CD4-positive, alpha-beta T cell (primary cell): ENCODE measurements at regions not wholly inside any gene's neighbourhood (a gene's known extent, or its start where the extent isn't known, plus 50 kb on each side); places are given as distances from the start of the nearest gene placed in this dataset.

ENCODE experiments used
- ATAC-seq: fragments of 200-7000 bp; cut with Tn5 transposase; one replicate; pipeline ENCODE4 v1.10.0; 2022; ENCODE audit warnings: mild to moderate bottlenecking; ENCODE audit not compliant: poor library complexity
- CTCF ChIA-PET: fragments of 350-600 bp; sonication (Branson Sonifier 250); formaldehyde crosslinking; loops from one replicate; lab custom pipeline; 2021; ENCODE audit warnings: antibody characterized with exemption, inconsistent platforms; lab: Charles Lee
- POLR2A ChIA-PET: fragments of 350-600 bp; sonication (Branson Sonifier 250); formaldehyde crosslinking; loops from one replicate; lab custom pipeline; 2021; ENCODE audit warnings: antibody characterized with exemption, inconsistent platforms; lab: Charles Lee
- DNase-seq, 14 experiments: peaks; one replicate each; pipeline ENCODE4 v3.0.0-alpha.2; 2013 to 2020; ENCODE audit warnings: mixed read lengths in 2 of 14
- H3K27ac ChIP-seq, 2 donors: one replicate each; pipeline versions ENCODE4 v1.5.1 to v1.7.0; 2013; ENCODE audit warnings: low read length in 2 of 2, low read depth in 1 of 2, mild to moderate bottlenecking in 1 of 2
- H3K27me3 ChIP-seq, 2 experiments: 1 replicate in 1 of 2; 2 replicates in 1 of 2; pipeline versions ENCODE4 v1.6.1 to v1.7.0; 2013; ENCODE audit warnings: low read length in 2 of 2, control low read depth in 1 of 2, mild to moderate bottlenecking in 1 of 2, moderate library complexity in 1 of 2; ENCODE audit not compliant: insufficient read depth in 2 of 2, control insufficient read depth in 1 of 2
- H3K36me3 ChIP-seq: one replicate; pipeline ENCODE4 v1.6.1; 2013; ENCODE audit warnings: low read length, control low read depth; ENCODE audit not compliant: insufficient read depth
- H3K4me1 ChIP-seq: one replicate; pipeline ENCODE4 v1.6.1; 2013; ENCODE audit warnings: low read length, control low read depth; ENCODE audit not compliant: insufficient read depth
- H3K4me3 ChIP-seq: one replicate; pipeline ENCODE4 v1.5.1; 2013; ENCODE audit warnings: mild to moderate bottlenecking, low read length, moderate library complexity
- H3K9me3 ChIP-seq, 2 experiments: 1 replicate in 1 of 2; 2 replicates in 1 of 2; pipeline versions ENCODE4 v1.6.1 to v1.7.0; 2013; ENCODE audit warnings: low read length in 2 of 2, mild to moderate bottlenecking in 2 of 2, control low read depth in 1 of 2, moderate library complexity in 1 of 2; ENCODE audit not compliant: control insufficient read depth in 1 of 2, insufficient read depth in 1 of 2
- H3K27ac Mint-ChIP-seq: one replicate; pipeline ENCODE4 v1.8.0; 2020; ENCODE audit warnings: mixed read lengths
- H3K27me3 Mint-ChIP-seq: one replicate; pipeline ENCODE4 v1.8.0; 2021; ENCODE audit warnings: mixed read lengths
- H3K36me3 Mint-ChIP-seq: one replicate; pipeline ENCODE4 v1.8.0; 2021; ENCODE audit warnings: low read depth, mixed read lengths
- H3K4me1 Mint-ChIP-seq: one replicate; pipeline ENCODE4 v1.8.0; 2021; ENCODE audit warnings: low read depth, mixed read lengths
- H3K4me3 Mint-ChIP-seq: one replicate; pipeline ENCODE4 v1.8.0; 2020; ENCODE audit warnings: mild to moderate bottlenecking, mixed read lengths
- H3K9me3 Mint-ChIP-seq: one replicate; pipeline ENCODE4 v1.8.0; 2020; ENCODE audit warnings: mixed read lengths
- intact Hi-C, 2 experiments: fragments of 100-400 bp; cut with DNase I in 1 of 2; cut with micrococcal nuclease in 1 of 2; formaldehyde crosslinking; loops; one replicate each; pipeline versions ENCODE4 v1.15.1 to v1.9.0; 2023 to 2025; cut with DNase I, micrococcal nuclease
- TF ChIP-seq, protein P1 (sequence below): fragments of 200-600 bp; IDR thresholded peaks from one replicate; pipeline ENCODE4 v1.8.0; 2022; ENCODE audit warnings: antibody characterized with exemption, mild to moderate bottlenecking

DNA sequence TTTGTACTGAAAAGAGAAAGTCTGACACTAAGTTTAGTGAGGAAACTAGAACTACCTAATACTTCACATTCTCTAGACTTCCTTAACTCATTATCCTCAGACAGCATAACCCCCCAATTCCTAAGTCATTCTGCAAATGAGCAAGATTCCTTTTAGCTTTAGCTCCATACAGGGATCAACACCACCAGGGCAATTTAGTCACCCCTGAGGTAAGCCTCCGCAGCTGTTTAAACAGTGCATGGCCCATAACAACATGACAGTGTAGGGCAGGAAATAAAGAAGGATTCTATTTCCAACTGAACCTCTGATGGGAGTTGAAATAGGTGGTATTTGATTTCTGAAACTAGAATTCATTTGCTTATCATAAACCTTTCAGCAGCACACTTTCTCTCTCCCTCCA, 112.8 kb upstream of the DKK2 start:
- H3K9me3 Mint-ChIP-seq = no peaks in the 10 kb centered on the region
- Histone ChIP-seq H3K4me3 (no peak overlapping the region), H3K9me3 (no peaks in the 10 kb centered on the region), H3K4me1 (no peaks in the 10 kb centered on the region), H3K27ac (no peak overlapping the region), H3K27me3 (no peaks in the 10 kb centered on the region), H3K36me3 (no peaks in the 10 kb centered on the region)
- POLR2A ChIA-PET = no interaction called here
- TF ChIP-seq, protein P1, sequence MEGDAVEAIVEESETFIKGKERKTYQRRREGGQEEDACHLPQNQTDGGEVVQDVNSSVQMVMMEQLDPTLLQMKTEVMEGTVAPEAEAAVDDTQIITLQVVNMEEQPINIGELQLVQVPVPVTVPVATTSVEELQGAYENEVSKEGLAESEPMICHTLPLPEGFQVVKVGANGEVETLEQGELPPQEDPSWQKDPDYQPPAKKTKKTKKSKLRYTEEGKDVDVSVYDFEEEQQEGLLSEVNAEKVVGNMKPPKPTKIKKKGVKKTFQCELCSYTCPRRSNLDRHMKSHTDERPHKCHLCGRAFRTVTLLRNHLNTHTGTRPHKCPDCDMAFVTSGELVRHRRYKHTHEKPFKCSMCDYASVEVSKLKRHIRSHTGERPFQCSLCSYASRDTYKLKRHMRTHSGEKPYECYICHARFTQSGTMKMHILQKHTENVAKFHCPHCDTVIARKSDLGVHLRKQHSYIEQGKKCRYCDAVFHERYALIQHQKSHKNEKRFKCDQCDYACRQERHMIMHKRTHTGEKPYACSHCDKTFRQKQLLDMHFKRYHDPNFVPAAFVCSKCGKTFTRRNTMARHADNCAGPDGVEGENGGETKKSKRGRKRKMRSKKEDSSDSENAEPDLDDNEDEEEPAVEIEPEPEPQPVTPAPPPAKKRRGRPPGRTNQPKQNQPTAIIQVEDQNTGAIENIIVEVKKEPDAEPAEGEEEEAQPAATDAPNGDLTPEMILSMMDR = no peak
- CTCF ChIA-PET = no interaction called here
- H3K36me3 Mint-ChIP-seq = no peaks in the 10 kb centered on the region
- peaks cover 4% of the 10 kb centered on the region for H3K4me1 Mint-ChIP-seq
- intact Hi-C loops = no loop called here
- no peak for ATAC-seq
- peaks cover 6% of the 10 kb centered on the region for H3K27me3 Mint-ChIP-seq
- no peak overlapping the region for H3K4me3 Mint-ChIP-seq
- DNase-seq = no peak
- H3K27ac Mint-ChIP-seq = no peak overlapping the region

DNA sequence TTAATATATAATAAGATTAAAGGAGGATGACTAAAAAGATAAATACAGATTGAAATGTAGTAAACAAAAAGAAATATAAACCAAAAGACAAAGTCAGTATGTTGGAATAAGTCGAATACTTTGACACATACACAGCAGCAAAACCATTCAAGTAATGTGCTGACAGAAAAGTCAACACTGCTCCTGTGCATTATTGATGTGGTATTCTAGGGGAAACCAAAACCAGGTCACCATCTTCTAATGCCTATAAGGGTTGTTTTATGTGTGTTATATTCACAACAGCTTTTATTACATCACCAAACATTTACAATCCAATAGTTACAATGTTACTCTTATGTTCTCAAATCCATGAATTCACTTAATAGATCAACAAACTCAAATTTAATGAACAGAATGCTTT, 111.8 kb upstream of the DKK2 start:
- no peak for ATAC-seq
- Mint-ChIP-seq H3K36me3 (no peaks in the 10 kb centered on the region), H3K4me3 (no peak overlapping the region), H3K4me1 (peaks cover 4% of the 10 kb centered on the region), H3K27ac (no peak overlapping the region), H3K9me3 (no peaks in the 10 kb centered on the region), H3K27me3 (peaks cover 6% of the 10 kb centered on the region)
- TF ChIP-seq, protein P1 = no peak
- H3K27me3 ChIP-seq = no peaks in the 10 kb centered on the region
- intact Hi-C loops = no loop called here
- H3K4me1 ChIP-seq = no peaks in the 10 kb centered on the region
- no peak overlapping the region for H3K27ac ChIP-seq
- DNase-seq = peak in 3 of 14 experiments; percentile 20 to 33 (median 27)
- H3K36me3 ChIP-seq = no peaks in the 10 kb centered on the region
- POLR2A ChIA-PET = no interaction called here
- no peak overlapping the region for H3K4me3 ChIP-seq
- CTCF ChIA-PET = no interaction called here
- no peaks in the 10 kb centered on the region for H3K9me3 ChIP-seq

DNA sequence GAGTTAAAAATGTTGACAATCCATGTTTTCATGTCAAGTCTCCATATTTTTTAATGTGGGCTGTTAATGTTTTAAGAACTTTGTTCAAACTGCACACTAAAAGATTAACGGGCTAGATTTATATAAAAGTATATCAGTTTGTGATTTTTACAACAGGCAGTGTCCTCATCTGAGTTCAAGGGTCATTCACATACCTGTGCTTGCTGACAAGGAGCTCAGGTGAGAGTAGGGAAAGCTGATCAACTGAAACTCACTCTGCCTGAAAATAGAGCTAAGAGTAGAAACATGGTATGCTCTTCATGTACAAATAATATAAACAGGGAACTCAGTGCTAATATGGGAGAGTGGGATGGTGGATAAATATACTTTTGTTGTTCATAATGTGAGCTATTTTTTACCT, 102.3 kb upstream of the DKK2 start:
- ATAC-seq (no peak), DNase-seq (no peak)
- ChIA-PET POLR2A (no interaction called here), CTCF (no interaction called here)
- no peak overlapping the region for H3K27ac Mint-ChIP-seq
- H3K36me3 Mint-ChIP-seq = no peaks in the 10 kb centered on the region
- no peaks in the 10 kb centered on the region for H3K9me3 Mint-ChIP-seq
- no peak overlapping the region for H3K4me3 ChIP-seq
- TF ChIP-seq, protein P1 = no peak
- no peaks in the 10 kb centered on the region for H3K4me1 ChIP-seq
- H3K4me1 Mint-ChIP-seq = no peaks in the 10 kb centered on the region
- intact Hi-C loops = no loop called here
- no peaks in the 10 kb centered on the region for H3K27me3 ChIP-seq
- no peaks in the 10 kb centered on the region for H3K36me3 ChIP-seq
- no peaks in the 10 kb centered on the region for H3K27me3 Mint-ChIP-seq
- H3K27ac ChIP-seq = no peak overlapping the region
- no peaks in the 10 kb centered on the region for H3K9me3 ChIP-seq
- H3K4me3 Mint-ChIP-seq = no peak overlapping the region
